ENCODE measurements at regions not wholly inside any gene's neighbourhood (a gene's known extent, or its start where the extent isn't known, plus 50 kb on each side); places are given as distances from the start of the nearest gene placed in this dataset.

GRCh38 chr4:63784822-63785221 lies 624.4 kb downstream of the TECRL start:
- TF ChIP-seq PAX5 (IDR thresholded peaks at IDR 0.05; ENCODE audit: insufficient read depth, low read length, severe bottlenecking), result no peak
- no peak for TF ChIP-seq TAF1 (IDR thresholded peaks at IDR 0.05; ENCODE audit: low read depth, low read length)
